Keratinocyte (primary cell): ENCODE measurements at regions not wholly inside any gene's neighbourhood (a gene's known extent, or its start where the extent isn't known, plus 50 kb on each side); places are given as distances from the start of the nearest gene placed in this dataset.

Experiments
- CTCF ChIP-seq, 3 experiments: IDR thresholded peaks in 1 of 3; conservative IDR thresholded peaks in 1 of 3; optimal IDR thresholded peaks in 1 of 3; 2 replicates in 2 of 3; 3 replicates in 1 of 3; pipeline versions ENCODE3 to v1.5.1; 2011; ENCODE audit warnings: low read length in 3 of 3, mild to moderate bottlenecking in 3 of 3, moderate library complexity in 2 of 3, control low read depth in 1 of 3, inconsistent platforms in 1 of 3; ENCODE audit not compliant: insufficient read depth in 2 of 3; ENCODE audit errors: extremely low read depth in 1 of 3
- EZH2 ChIP-seq: IDR thresholded peaks from one replicate; pipeline ENCODE4 v1.6.1; 2012; ENCODE audit warnings: inconsistent platforms, mild to moderate bottlenecking, low read length, moderate library complexity

GRCh38 chr3:177610262-177610661 lies 413.0 kb upstream of the TBL1XR1 start:
- TF ChIP-seq EZH2 = no peak
- no peak for TF ChIP-seq CTCF (optimal IDR thresholded peaks at IDR 0.05 in 1 of 3, IDR thresholded peaks at IDR 0.05 in 1 of 3, conservative IDR thresholded peaks at IDR 0.05 in 1 of 3; ENCODE audit: extremely low read depth in 1 of 3, insufficient read depth in 2 of 3, low read length in 3 of 3)
